ENCODE measurements at regions not wholly inside any gene's neighbourhood (a gene's known extent, or its start where the extent isn't known, plus 50 kb on each side); places are given as distances from the start of the nearest gene placed in this dataset.

DNA sequence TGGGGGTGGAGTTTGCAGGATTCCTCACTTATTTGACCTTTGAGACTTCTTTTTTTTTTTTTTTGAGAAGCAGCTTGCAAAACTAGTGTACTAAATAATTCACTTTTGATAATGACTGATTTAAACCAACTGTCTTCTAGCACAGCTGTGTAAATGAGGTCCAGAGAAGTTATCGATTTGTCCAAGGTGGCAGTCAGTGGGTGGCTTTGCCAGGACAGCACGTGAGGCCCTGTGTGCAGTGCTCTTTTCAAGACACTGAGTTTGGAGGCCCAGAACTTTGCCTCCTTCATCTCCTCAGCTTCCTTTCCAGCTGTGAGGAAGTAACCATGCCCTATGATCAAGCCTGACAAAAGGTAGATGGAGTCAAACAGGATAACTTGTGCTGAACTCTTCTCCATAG lies 92.9 kb upstream of the LCLAT1 start:
- no peak for FAIRE-seq
- TF ChIP-seq POLR2A (IDR thresholded peaks at IDR 0.05; ENCODE audit: low read depth, low read length) = no peak

DNA sequence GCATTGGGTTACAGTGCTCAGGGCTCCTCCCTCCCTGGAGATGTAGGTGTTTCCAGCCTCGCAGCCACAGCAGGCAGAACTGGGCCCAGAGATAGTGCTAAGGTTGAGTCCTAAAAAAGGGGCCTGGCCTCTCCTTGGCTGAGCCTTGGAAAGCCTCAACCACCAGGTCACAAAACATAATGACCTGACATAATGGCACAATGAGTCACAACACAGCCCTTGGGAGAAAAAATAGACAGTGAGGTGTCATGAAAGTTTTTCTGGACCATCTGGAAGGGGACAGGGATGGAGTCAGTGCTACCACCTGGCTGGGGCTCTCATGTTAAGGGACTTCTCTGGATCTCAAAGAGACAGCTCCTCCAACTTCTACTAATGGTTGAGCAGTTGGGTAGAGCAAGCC lies 92.4 kb upstream of the LCLAT1 start:
- no peak for TF ChIP-seq POLR2A (IDR thresholded peaks at IDR 0.05; ENCODE audit: low read depth, low read length)
- DNase-seq (ENCODE audit: insufficient read length, low spot score) (no peak), FAIRE-seq (no peak)

More for the DNA sequence above, 92.9 kb upstream of the LCLAT1 start:
- no peak for DNase-seq (ENCODE audit: insufficient read length, low spot score)

DNA sequence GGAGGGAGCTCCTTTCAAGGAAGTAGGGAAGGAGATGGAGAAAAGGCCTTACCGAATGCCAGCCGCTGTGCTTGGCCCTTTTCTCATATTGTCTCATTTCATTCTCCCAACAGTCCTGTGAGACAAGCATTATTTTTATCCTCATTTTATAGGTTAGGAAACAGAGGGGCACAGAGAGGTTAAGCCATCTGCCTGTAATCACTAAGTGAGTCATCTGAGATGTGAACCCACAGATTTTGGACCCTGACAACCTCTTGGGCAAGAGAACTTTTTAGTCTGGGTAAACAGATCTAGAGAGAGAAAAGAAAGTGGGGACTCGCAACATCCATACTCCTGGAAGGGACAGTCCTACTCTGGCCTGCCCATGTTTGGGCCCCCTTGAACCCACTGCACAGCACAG lies 91.7 kb upstream of the LCLAT1 start:
- no peak for FAIRE-seq
- DNase-seq (ENCODE audit: insufficient read length, low spot score) = no peak
- no peak for TF ChIP-seq POLR2A (IDR thresholded peaks at IDR 0.05; ENCODE audit: low read depth, low read length)

DNA sequence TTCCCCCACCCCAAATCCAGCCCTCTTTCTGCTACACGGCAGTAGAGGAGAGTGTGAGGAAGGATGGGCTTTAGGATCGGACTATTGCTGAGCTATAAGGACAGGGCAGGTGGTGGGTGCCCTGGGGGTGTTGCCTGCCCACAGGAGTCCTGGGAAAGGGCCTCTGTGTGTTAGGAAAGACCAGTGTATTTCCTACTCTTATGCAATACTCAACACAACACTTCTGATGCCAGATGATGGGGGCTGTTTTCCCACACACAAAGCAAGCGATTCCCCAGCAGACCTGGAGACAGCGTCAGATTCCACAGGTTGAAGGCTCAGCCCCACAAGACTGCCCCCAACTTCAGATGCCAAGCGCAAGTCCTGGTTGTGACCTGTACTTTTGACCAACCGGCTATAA lies 91.0 kb upstream of the LCLAT1 start:
- TF ChIP-seq POLR2A (IDR thresholded peaks at IDR 0.05; ENCODE audit: low read depth, low read length) = no peak

DNA sequence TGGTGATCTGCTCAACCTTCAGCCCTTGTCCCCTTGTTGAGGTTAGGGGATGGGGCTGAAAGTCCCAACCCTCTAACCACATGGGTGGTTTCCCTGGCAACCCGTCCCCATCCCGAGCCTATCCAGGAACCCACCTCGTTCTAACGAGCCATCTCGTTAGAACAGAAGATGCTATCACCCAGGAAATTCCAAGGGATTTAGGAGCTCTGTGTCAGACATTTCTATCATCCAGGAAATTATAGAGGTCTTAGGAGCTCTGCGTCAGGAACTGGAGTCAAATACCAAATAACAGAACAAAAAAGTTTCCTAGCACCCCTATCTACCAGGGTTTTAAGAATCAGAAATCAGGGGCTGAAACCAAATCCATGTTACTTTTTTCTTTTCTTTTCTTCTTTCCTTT lies 90.3 kb upstream of the LCLAT1 start:
- no peak for DNase-seq (ENCODE audit: insufficient read length, low spot score)
- FAIRE-seq = no peak
- TF ChIP-seq POLR2A (IDR thresholded peaks at IDR 0.05; ENCODE audit: low read depth, low read length) = no peak

More for the DNA sequence above, 91.0 kb upstream of the LCLAT1 start:
- DNase-seq (ENCODE audit: insufficient read length, low spot score) (no peak), FAIRE-seq (no peak)

DNA sequence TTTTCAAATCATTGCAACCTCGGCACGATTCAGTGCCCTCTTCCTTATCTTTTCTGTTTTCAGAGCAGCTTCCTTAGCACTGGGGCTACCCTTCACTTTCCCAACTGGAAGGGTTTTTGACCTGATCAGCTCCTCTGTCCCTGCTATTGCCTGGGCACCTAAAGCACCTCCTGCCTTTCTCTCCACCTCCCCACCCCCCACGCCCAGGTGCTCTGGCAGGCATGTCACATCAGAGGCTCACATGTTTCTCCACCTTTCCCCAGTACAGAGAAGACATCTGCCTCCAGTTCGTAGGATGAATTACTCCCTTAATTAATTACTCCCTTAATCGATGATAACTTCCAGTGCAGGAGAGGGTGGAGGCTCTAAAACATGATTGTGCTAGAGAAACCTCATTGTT lies 88.7 kb upstream of the LCLAT1 start:
- DNase-seq (ENCODE audit: insufficient read length, low spot score) = no peak
- no peak for TF ChIP-seq POLR2A (IDR thresholded peaks at IDR 0.05; ENCODE audit: low read depth, low read length)
- FAIRE-seq = no peak

DNA sequence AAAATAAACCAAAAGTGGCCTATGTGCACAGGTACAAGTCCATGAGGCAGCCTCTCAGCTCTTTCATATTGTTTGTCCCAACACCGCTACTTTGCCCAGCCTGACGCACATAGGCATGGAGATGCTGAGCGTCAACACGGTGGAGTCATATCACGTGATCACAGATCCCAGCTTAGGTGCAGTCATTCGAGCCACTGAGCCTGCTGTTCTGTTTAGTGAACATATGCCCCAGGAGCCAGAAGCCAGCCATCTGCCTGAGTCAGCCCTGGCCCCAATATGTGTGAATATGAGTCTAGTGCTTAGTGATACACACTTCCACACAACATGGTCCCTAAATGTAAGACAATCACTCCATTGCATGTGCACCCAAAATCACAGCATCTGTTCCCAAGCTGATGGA lies 88.2 kb upstream of the LCLAT1 start:
- DNase-seq (ENCODE audit: insufficient read length, low spot score) (no peak), FAIRE-seq (no peak)
- no peak for TF ChIP-seq POLR2A (IDR thresholded peaks at IDR 0.05; ENCODE audit: low read depth, low read length)

DNA sequence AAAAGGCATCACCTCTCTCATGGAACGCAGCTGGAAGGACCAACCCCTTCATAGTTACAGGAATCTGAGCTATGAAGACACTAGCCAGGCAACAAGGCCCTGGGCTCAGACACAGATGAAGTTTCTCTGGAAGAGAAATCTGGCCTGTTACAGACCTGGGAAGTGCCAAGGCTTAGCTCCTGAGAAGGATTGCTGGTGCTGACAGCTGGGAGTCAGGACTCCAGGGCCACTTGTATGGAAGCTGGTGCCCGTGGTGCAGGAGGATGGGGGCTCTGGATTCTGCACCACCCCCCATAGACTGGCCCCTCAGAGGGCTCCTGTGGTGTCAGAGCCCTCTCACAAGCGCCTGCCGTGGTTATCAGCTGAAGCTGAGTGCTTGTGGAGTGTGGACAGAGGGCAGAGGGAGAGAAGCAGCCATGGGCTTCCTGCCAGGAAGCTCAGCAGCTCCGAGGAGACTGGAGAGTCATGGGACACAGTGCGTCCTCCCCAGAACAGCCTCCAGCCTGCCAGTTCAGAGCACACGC lies 87.3 kb upstream of the LCLAT1 start:
- no peak for DNase-seq (ENCODE audit: insufficient read length, low spot score)
- no peak for FAIRE-seq
- TF ChIP-seq POLR2A (IDR thresholded peaks at IDR 0.05; ENCODE audit: low read depth, low read length) = no peak

DNA sequence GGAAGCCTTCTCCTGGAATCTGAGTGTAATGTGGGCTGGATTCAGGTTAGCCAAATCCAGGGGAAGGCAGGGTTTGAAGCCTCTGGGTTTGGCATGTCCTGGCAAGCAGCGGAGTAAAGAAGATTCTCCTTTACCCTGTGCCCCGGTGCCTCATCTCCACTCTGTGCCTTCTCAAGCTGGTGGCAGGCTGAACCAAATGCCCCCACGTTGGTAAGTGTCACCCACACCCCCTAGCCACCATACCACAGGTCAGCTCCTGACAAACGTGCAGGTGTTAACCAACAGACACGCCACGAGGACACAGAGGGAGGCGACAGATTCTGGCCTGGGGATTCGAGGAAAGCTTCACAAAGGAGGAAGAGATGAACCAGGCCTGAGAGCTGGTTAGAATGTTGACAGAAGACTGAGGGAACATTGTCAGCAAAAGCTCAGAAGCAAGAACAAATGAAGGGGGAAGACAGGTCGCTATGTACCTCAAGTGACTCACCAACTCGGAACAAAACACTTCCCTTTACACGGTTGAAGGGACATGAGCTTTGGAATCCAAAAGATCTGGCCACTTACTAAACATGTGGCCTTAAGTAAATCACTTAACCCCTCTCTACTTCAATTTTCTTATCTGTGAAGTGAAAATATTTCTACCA lies 85.2 kb upstream of the LCLAT1 start:
- DNase-seq (ENCODE audit: insufficient read length, low spot score) (no peak), FAIRE-seq (no peak)
- no peak for TF ChIP-seq POLR2A (IDR thresholded peaks at IDR 0.05; ENCODE audit: low read depth, low read length)

DNA sequence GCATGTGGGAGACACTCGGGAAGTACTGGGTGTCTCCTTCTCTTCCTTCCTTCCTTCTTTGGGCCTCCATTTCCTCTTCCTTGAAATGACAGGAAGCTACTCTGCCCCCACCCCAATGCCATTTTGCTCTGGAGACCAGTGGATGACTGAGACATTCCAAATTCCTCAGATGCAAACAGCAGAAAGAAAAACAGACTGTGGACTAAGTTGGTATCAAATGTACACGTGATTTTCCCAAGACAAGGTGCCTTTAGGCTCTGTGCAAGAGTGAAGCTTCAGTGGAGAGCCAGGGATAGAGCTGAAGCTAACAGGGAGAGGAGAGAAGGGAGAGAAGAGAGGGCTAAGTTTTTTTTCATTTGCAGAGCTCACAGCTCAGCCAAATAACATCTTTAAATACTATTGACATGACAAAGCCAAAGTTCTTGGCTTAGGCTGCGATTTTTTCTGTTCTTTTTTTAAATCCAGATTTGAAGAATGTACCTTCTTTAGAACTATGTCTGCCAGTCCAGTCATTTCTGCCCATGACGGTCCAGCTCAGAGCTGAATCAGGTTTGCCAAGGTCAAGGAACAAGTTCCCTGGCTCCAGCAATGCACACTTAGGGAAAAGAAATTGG lies 84.5 kb upstream of the LCLAT1 start:
- DNase-seq (ENCODE audit: insufficient read length, low spot score) = no peak
- TF ChIP-seq POLR2A (IDR thresholded peaks at IDR 0.05; ENCODE audit: low read depth, low read length) = no peak
- no peak for FAIRE-seq

DNA sequence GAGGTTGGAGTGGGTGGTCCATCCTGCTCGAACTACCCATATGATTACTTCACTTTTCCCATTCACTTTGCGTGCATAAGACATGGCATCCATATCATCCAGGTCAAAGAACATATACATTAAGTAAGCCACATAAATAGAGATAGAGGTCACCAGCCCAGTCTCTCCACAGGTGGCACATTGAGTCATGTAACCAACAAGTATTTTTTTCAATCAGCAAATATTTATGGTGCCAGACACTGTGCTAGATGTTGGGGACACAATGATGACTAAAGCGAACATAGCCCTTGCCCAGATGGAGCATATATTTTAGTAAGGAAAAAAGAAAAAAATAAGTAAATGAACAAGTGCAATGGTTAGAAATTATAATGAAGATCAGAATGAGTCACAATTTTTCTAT lies 83.6 kb upstream of the LCLAT1 start:
- FAIRE-seq (no peak), DNase-seq (ENCODE audit: insufficient read length, low spot score) (no peak)
- TF ChIP-seq POLR2A (IDR thresholded peaks at IDR 0.05; ENCODE audit: low read depth, low read length) = no peak

DNA sequence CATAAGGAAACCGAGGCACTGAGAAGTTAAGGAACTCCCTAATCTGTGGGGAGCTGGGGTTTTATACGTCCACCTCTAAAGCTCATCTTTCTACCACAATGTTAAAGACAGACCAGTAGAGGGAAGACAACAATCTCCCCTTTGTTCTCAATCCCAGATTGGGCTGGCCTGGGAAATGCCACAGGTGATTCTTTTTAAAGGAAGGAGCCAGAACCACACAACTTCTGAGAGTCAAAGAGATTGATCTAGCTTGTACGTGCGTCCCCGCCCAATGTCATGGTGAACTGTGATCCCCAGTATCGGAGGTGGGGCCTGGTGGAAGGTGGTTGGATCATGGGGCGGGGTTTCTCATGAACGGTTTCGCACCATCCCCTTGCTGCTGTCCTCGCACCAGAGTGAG lies 81.8 kb upstream of the LCLAT1 start:
- FAIRE-seq (no peak), DNase-seq (ENCODE audit: insufficient read length, low spot score) (no peak)
- TF ChIP-seq POLR2A (IDR thresholded peaks at IDR 0.05; ENCODE audit: low read depth, low read length) = no peak

DNA sequence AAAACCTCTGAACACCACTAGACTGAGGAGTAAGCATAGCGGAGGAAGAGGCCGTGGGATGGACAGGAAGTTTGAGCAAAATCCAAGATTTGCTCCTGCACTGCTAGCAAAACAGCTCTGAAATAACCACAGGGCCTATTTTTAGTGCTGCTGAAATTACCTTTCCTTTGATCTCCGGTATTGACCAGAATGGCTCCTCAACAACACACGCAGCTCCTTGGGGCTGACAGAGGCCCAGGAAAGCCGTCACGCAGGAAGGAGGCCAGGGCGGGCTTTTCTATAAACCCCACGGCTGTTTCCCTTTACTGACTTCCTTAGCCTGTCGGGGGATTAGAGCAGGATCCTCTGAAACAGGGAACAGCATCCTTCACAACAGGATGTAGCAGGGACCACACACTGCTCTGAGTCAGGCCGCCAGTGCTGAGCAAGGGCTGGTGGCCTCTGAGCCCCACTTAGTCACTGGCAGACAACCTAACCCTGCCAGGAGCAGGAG lies 80.8 kb upstream of the LCLAT1 start:
- DNase-seq (ENCODE audit: insufficient read length, low spot score) = no peak
- FAIRE-seq = no peak
- TF ChIP-seq POLR2A (IDR thresholded peaks at IDR 0.05; ENCODE audit: low read depth, low read length) = no peak

DNA sequence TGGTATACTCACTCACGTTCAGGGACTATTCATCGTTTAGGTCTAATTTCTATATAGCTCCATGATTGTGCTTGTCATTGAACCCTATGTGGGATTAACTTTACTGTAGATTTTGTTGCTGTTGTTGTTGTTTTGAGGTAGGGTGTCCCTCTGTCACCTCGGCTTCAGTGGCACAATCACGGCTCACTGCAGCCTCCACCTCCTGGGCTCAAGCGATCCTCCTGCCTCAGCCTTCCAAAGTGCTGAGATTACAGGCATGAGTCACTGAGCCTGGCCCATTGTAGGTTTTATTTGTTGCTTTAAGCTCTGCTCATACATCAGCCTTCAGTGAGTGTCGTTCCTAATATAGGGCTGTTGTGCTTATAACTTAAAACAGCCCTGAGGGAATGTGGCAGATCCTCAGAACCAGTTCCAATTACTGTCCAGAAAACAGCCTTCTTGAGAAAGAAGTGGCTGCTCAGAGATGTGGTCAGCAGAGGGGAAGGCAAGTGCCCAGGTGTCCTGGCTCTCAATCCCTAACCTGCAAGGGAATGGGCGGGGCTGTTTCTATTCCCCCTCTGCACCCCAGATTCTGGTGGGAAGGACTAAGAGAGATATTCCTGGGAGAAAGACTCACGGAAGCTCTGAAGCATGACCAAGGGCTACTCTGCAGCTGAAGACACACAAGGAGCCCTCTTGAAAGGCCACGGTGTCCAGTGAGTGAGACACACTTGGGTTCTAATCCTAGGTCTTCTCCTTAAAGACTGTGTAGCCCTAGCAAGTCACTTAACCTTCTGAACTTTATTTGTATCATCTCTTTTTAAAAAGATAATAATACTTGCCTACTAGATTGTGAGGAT lies 79.6 kb upstream of the LCLAT1 start:
- DNase-seq (ENCODE audit: insufficient read length, low spot score) (no peak), FAIRE-seq (no peak)
- TF ChIP-seq POLR2A (IDR thresholded peaks at IDR 0.05; ENCODE audit: low read depth, low read length) = no peak

Measured in H54 (cell line).